Panc1 (cell line): ENCODE measurements at regions not wholly inside any gene's neighbourhood (a gene's known extent, or its start where the extent isn't known, plus 50 kb on each side); places are given as distances from the start of the nearest gene placed in this dataset.

ENCODE experiments used
- ATAC-seq: fragments of 200-7000 bp; cut with Tn5 transposase; 2 replicates; pipeline ENCODE4 v1.9.1; 2020; ENCODE audit warnings: mild to moderate bottlenecking, moderate library complexity
- BruUV-seq: library from RNA; stranded (reverse); fragments of 400-500 nt; replicated peaks from 2 replicates; lab custom pipeline; 2021; lab: Mats Ljungman, UMichigan
- CTCF ChIA-PET: fragments of 300-600 bp; sonication (Branson Sonifier 250); formaldehyde crosslinking; loops from one replicate; lab custom pipeline; 2022; ENCODE audit warnings: antibody characterized with exemption; lab: Charles Lee
- POLR2A ChIA-PET: fragments of 300-600 bp; sonication (Branson Sonifier 250); formaldehyde crosslinking; loops from one replicate; lab custom pipeline; 2022; ENCODE audit warnings: antibody characterized with exemption; lab: Charles Lee
- DNase-seq: peaks from one replicate; pipeline ENCODE4 v3.0.0-alpha.2; 2010; ENCODE audit warnings: low read depth, low spot score
- H3K27ac ChIP-seq: 2 replicates; pipeline ENCODE4 v1.5.1; 2011; ENCODE audit warnings: mild to moderate bottlenecking, low read length, inconsistent platforms
- H3K27me3 ChIP-seq: fragments of 200-500 bp; sonication (Bioruptor generic); 2 replicates; pipeline ENCODE4 v1.6.0; 2014; ENCODE audit warnings: low read length, inconsistent platforms; ENCODE audit not compliant: control insufficient read depth, insufficient read depth
- H3K36me3 ChIP-seq: fragments of 200-500 bp; sonication (Bioruptor generic); 2 replicates; pipeline ENCODE4 v1.5.1; 2014; ENCODE audit warnings: inconsistent platforms, mild to moderate bottlenecking, low read length, moderate library complexity; ENCODE audit not compliant: control insufficient read depth, insufficient read depth
- H3K4me1 ChIP-seq: 2 replicates; pipeline ENCODE4 v1.5.1; 2011; ENCODE audit warnings: inconsistent platforms, mild to moderate bottlenecking, low read length, moderate library complexity; ENCODE audit not compliant: control insufficient read depth, insufficient read depth
- H3K4me3 ChIP-seq, 2 experiments: 2 replicates each; pipeline ENCODE4 v1.5.1; 2011 to 2012; ENCODE audit warnings: low read depth in 2 of 2, low read length in 2 of 2, mild to moderate bottlenecking in 2 of 2, inconsistent platforms in 1 of 2, moderate library complexity in 1 of 2
- H3K9me3 ChIP-seq: fragments of 200-500 bp; sonication (Bioruptor generic); 2 replicates; pipeline ENCODE4 v1.5.1; 2014; ENCODE audit warnings: low read depth, mild to moderate bottlenecking, inconsistent platforms, low read length, moderate library complexity; ENCODE audit not compliant: control insufficient read depth, insufficient read depth
- POLR2AphosphoS5 ChIP-seq: IDR thresholded peaks from 2 replicates; pipeline ENCODE4 v1.6.1; 2012; ENCODE audit warnings: mild to moderate bottlenecking, low read depth, low read length, moderate library complexity
- SIN3A ChIP-seq: IDR thresholded peaks from 2 replicates; pipeline ENCODE4 v1.6.1; 2012; ENCODE audit warnings: low read depth, mild to moderate bottlenecking, low read length, moderate library complexity, borderline replicate concordance; ENCODE audit not compliant: insufficient read depth
- TCF7L2 ChIP-seq: IDR thresholded peaks from 2 replicates; pipeline ENCODE4 v1.6.1; 2011; ENCODE audit warnings: mild to moderate bottlenecking, low read depth, low read length, inconsistent platforms
- in situ Hi-C: cut with HindIII; loops from 2 replicates; pipeline ENCODE4 v1.10.0; 2016; ENCODE audit warnings: low sequenced_read_pairs, low pct_unique_long_range_greater_than_20kb
- intact Hi-C: fragments of 100-400 bp; cut with micrococcal nuclease; formaldehyde crosslinking; loops from one replicate; pipeline ENCODE4 v1.10.0; 2022; ENCODE audit not compliant: unreplicated experiment
- TF ChIP-seq, protein P1 (sequence below), 2 experiments: IDR thresholded peaks; 2 replicates each; pipeline ENCODE4 v1.6.1; 2011 to 2012; ENCODE audit warnings: low read depth in 2 of 2, control low read depth in 1 of 2, low read length in 1 of 2, mild to moderate bottlenecking in 1 of 2, moderate library complexity in 1 of 2; ENCODE audit not compliant: insufficient read depth in 1 of 2
- TF ChIP-seq, protein P2 (sequence below): fragments of 450-650 bp; IDR thresholded peaks from 2 replicates; pipeline ENCODE4 v1.5.1; 2017; ENCODE audit warnings: mild to moderate bottlenecking

DNA sequence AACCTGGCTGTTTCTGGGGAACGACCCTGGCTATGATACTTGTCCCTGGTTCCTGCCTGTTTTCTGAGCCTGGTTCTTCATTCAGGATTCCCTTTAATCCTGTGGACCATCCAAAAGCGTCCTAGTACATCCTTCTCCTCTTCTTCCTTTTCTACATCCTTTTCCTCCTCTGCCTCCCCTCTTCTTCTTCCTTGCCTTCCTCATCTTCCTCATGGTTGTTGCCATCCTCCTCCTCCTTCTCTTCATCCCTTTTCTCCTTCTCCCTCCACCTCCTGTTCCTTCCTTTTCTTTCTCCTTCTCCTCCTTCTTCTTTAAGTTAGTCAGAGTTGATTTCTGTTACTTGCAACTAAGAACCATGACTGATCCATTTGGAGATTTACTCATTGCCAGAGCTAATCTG, 197.8 kb downstream of the FOXD2 start:
- DNase-seq (no peak), ATAC-seq (no peak)
- Histone ChIP-seq H3K4me1 (no peaks in the 10 kb centered on the region), H3K36me3 (no peaks in the 10 kb centered on the region), H3K9me3 (no peaks in the 10 kb centered on the region), H3K27ac (no peak overlapping the region), H3K4me3 (no peak overlapping the region), H3K27me3 (no peaks in the 10 kb centered on the region; the same call in 1 of the 2 replicates)
- BruUV-seq = no TSS peak
- intact Hi-C loops = no loop called here
- TF ChIP-seq POLR2AphosphoS5 = no peak
- TF ChIP-seq, protein P1, sequence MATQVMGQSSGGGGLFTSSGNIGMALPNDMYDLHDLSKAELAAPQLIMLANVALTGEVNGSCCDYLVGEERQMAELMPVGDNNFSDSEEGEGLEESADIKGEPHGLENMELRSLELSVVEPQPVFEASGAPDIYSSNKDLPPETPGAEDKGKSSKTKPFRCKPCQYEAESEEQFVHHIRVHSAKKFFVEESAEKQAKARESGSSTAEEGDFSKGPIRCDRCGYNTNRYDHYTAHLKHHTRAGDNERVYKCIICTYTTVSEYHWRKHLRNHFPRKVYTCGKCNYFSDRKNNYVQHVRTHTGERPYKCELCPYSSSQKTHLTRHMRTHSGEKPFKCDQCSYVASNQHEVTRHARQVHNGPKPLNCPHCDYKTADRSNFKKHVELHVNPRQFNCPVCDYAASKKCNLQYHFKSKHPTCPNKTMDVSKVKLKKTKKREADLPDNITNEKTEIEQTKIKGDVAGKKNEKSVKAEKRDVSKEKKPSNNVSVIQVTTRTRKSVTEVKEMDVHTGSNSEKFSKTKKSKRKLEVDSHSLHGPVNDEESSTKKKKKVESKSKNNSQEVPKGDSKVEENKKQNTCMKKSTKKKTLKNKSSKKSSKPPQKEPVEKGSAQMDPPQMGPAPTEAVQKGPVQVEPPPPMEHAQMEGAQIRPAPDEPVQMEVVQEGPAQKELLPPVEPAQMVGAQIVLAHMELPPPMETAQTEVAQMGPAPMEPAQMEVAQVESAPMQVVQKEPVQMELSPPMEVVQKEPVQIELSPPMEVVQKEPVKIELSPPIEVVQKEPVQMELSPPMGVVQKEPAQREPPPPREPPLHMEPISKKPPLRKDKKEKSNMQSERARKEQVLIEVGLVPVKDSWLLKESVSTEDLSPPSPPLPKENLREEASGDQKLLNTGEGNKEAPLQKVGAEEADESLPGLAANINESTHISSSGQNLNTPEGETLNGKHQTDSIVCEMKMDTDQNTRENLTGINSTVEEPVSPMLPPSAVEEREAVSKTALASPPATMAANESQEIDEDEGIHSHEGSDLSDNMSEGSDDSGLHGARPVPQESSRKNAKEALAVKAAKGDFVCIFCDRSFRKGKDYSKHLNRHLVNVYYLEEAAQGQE (IDR thresholded peaks at IDR 0.05; ENCODE audit: insufficient read depth in 1 of 2, low read depth in 2 of 2, low read length in 1 of 2) = no peak
- no peak for TF ChIP-seq SIN3A
- TF ChIP-seq, protein P2, sequence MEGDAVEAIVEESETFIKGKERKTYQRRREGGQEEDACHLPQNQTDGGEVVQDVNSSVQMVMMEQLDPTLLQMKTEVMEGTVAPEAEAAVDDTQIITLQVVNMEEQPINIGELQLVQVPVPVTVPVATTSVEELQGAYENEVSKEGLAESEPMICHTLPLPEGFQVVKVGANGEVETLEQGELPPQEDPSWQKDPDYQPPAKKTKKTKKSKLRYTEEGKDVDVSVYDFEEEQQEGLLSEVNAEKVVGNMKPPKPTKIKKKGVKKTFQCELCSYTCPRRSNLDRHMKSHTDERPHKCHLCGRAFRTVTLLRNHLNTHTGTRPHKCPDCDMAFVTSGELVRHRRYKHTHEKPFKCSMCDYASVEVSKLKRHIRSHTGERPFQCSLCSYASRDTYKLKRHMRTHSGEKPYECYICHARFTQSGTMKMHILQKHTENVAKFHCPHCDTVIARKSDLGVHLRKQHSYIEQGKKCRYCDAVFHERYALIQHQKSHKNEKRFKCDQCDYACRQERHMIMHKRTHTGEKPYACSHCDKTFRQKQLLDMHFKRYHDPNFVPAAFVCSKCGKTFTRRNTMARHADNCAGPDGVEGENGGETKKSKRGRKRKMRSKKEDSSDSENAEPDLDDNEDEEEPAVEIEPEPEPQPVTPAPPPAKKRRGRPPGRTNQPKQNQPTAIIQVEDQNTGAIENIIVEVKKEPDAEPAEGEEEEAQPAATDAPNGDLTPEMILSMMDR = no peak
- no peak for TF ChIP-seq TCF7L2
- in situ Hi-C loops = no loop called here
- ChIA-PET CTCF (interaction anchor here (0.5 kb wide), 1 partner anchor 29 kb away, joined by 5 read pairs; no protein-coding TSS in a partner anchor), POLR2A (no interaction called here)

DNA sequence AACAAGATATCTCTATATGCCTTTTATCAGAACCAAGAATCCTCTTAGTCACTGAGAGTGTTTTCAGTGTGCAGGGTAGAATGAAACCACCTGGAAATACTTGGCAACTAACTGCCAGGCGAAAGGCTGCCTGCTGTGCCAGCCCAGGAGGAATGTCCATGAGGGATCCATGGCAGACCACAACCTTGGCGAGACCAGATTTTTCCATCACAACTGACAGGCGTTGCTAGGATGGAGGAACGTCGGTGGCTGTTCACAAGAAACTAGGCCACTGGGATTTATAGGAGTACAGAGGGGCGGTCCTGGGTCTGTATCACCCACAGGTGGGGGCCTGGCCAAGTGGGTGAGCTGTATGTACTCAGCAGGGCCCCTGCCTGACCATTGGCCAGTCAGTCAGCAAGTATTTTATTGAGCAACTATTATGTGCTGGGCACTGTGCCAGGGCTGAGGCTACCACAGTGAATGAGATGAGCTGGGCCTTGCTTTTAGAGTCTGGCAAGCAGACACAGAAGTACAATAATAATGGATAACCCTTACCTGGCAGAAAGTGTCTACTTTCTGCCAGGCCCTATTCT, 199.4 kb downstream of the FOXD2 start:
- in situ Hi-C loops = no loop called here
- CTCF ChIA-PET = interaction anchor here (0.6 kb wide), 1 partner anchor 133 kb away, joined by 7 read pairs; no protein-coding TSS in a partner anchor
- H3K9me3 ChIP-seq = no peaks in the 10 kb centered on the region

More for the DNA sequence above, 199.4 kb downstream of the FOXD2 start:
- DNase-seq (no peak), ATAC-seq (no peak)
- no peaks in the 10 kb centered on the region; the same call in 1 of the 2 replicates for H3K27me3 ChIP-seq
- no peaks in the 10 kb centered on the region for H3K36me3 ChIP-seq
- POLR2A ChIA-PET = no interaction called here
- no TSS peak for BruUV-seq
- H3K27ac ChIP-seq = no peak overlapping the region
- no peak overlapping the region for H3K4me3 ChIP-seq
- TF ChIP-seq, protein P1 (IDR thresholded peaks at IDR 0.05; ENCODE audit: insufficient read depth in 1 of 2, low read depth in 2 of 2, low read length in 1 of 2) = no peak
- no peak for TF ChIP-seq SIN3A
- TF ChIP-seq POLR2AphosphoS5 = no peak
- TF ChIP-seq TCF7L2 = no peak
- TF ChIP-seq, protein P2 = no peak
- intact Hi-C loops = no loop called here
- no peaks in the 10 kb centered on the region for H3K4me1 ChIP-seq
